ENCODE measurements at regions not wholly inside any gene's neighbourhood (a gene's known extent, or its start where the extent isn't known, plus 50 kb on each side); places are given as distances from the start of the nearest gene placed in this dataset.

DNA sequence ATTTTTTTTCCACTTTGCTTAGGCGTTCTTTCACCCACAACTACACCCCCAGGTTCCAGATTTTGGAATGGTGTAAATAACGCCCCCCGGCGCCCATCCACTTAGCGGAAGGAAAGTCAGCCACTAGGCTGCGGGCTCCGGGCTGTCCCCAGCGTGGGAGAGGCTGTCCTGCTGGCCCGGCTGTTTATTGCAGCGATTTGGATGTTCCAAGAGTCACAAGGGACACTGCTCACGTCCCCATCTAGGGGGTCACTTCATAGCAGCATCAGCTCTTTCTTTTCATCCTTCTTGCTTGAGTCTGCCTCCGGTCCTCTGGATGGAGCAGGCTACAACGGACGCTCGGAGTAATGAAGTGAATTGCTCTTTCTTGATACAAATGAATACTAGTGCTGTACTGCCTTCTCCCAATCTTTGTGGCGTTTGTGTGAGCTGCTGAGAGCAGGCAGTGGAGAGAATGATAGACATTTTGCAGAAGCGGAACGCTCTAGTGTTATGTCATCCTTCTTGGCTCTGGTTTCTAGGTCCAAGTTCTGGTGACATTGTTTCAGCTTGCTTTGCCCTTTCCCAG is 50.7 kb upstream of the PAIP2B start:
- peaks cover 8% of the 10 kb centered on the region; the same call in 1 of the 2 replicates for H3K4me1 ChIP-seq (ENCODE audit: low read length)
- no peak for TF ChIP-seq EZH2phosphoT487 (IDR thresholded peaks at IDR 0.05; ENCODE audit: low read length)
- TF ChIP-seq EZH2 (optimal IDR thresholded peaks at IDR 0.05; ENCODE audit: low read depth, low read length), result no peak
- TF ChIP-seq, protein P1, sequence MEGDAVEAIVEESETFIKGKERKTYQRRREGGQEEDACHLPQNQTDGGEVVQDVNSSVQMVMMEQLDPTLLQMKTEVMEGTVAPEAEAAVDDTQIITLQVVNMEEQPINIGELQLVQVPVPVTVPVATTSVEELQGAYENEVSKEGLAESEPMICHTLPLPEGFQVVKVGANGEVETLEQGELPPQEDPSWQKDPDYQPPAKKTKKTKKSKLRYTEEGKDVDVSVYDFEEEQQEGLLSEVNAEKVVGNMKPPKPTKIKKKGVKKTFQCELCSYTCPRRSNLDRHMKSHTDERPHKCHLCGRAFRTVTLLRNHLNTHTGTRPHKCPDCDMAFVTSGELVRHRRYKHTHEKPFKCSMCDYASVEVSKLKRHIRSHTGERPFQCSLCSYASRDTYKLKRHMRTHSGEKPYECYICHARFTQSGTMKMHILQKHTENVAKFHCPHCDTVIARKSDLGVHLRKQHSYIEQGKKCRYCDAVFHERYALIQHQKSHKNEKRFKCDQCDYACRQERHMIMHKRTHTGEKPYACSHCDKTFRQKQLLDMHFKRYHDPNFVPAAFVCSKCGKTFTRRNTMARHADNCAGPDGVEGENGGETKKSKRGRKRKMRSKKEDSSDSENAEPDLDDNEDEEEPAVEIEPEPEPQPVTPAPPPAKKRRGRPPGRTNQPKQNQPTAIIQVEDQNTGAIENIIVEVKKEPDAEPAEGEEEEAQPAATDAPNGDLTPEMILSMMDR (IDR thresholded peaks at IDR 0.05; ENCODE audit: low read length), result peak; percentile 50
- H3K4me3 ChIP-seq (ENCODE audit: low read length), result peak overlapping the region; percentile 78
- H3F3A ChIP-seq (ENCODE audit: insufficient read depth, low read length), result peaks cover 9% of the 10 kb centered on the region; the same call in 1 of the 2 replicates
- H3K4me2 ChIP-seq (ENCODE audit: low read depth, low read length), result peak overlapping the region; percentile 78
- DNase-seq, result peak; percentile 52
- H3K9me2 ChIP-seq (replicated peaks; ENCODE audit: insufficient read depth, low read length), result no peaks in the 10 kb centered on the region
- H3K36me3 ChIP-seq (replicated peaks; ENCODE audit: insufficient read depth, low read length), result no peaks in the 10 kb centered on the region
- H3K79me2 ChIP-seq (ENCODE audit: low read length), result peaks cover 28% of the 10 kb centered on the region
- no peaks in the 10 kb centered on the region for H3K9me3 ChIP-seq (replicated peaks; ENCODE audit: insufficient read depth, low read length)
- H4K20me1 ChIP-seq (ENCODE audit: insufficient read depth, low read length), result no peaks in the 10 kb centered on the region
- no peaks in the 10 kb centered on the region for H3K27me3 ChIP-seq (replicated peaks; ENCODE audit: insufficient read depth, low read length)
- H3K27ac ChIP-seq (ENCODE audit: low read length), result no peak overlapping the region
- H2AFZ ChIP-seq (ENCODE audit: low read length), result peak overlapping the region; percentile 72
- peak overlapping the region; percentile 53; the same call in 1 of the 2 replicates for H3K9ac ChIP-seq (ENCODE audit: low read length)

DNA sequence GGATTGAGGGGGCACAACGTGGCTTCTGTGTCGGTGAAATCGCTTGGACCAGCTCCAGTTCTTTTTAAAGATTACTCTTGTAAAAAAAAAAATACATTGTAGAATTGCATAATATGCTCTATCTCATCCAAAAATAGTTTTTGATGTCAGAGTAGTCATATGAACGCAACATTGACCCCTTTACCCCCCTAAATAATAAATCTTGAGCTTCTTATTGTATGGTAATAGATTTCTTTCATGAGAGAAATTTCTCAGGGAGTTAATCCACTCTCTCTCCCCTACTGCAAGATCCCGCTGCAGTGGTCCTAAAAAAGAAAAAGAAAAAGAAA is 50.2 kb upstream of the PAIP2B start:
- Histone ChIP-seq H3K4me1 (ENCODE audit: low read length) (peaks cover 8% of the 10 kb centered on the region; the same call in 1 of the 2 replicates), H3K27me3 (replicated peaks; ENCODE audit: insufficient read depth, low read length) (no peaks in the 10 kb centered on the region), H4K20me1 (ENCODE audit: insufficient read depth, low read length) (no peaks in the 10 kb centered on the region), H3K27ac (ENCODE audit: low read length) (peak overlapping the region; percentile 32; the same call in 1 of the 2 replicates), H3K9me3 (replicated peaks; ENCODE audit: insufficient read depth, low read length) (no peaks in the 10 kb centered on the region), H3K9ac (ENCODE audit: low read length) (peak overlapping the region; percentile 53; the same call in 1 of the 2 replicates), H3K9me2 (replicated peaks; ENCODE audit: insufficient read depth, low read length) (no peaks in the 10 kb centered on the region), H3K4me2 (ENCODE audit: low read depth, low read length) (peak overlapping the region; percentile 78), H3K36me3 (replicated peaks; ENCODE audit: insufficient read depth, low read length) (no peaks in the 10 kb centered on the region), H2AFZ (ENCODE audit: low read length) (peak overlapping the region; percentile 72), H3K4me3 (ENCODE audit: low read length) (peak overlapping the region; percentile 78), H3F3A (ENCODE audit: insufficient read depth, low read length) (peaks cover 9% of the 10 kb centered on the region; the same call in 1 of the 2 replicates), H3K79me2 (ENCODE audit: low read length) (peaks cover 28% of the 10 kb centered on the region)
- DNase-seq, result no peak
- TF ChIP-seq EZH2 (optimal IDR thresholded peaks at IDR 0.05; ENCODE audit: low read depth, low read length), result no peak
- TF ChIP-seq EZH2phosphoT487 (IDR thresholded peaks at IDR 0.05; ENCODE audit: low read length), result no peak
- TF ChIP-seq, protein P1 (IDR thresholded peaks at IDR 0.05; ENCODE audit: low read length), result no peak

DNA sequence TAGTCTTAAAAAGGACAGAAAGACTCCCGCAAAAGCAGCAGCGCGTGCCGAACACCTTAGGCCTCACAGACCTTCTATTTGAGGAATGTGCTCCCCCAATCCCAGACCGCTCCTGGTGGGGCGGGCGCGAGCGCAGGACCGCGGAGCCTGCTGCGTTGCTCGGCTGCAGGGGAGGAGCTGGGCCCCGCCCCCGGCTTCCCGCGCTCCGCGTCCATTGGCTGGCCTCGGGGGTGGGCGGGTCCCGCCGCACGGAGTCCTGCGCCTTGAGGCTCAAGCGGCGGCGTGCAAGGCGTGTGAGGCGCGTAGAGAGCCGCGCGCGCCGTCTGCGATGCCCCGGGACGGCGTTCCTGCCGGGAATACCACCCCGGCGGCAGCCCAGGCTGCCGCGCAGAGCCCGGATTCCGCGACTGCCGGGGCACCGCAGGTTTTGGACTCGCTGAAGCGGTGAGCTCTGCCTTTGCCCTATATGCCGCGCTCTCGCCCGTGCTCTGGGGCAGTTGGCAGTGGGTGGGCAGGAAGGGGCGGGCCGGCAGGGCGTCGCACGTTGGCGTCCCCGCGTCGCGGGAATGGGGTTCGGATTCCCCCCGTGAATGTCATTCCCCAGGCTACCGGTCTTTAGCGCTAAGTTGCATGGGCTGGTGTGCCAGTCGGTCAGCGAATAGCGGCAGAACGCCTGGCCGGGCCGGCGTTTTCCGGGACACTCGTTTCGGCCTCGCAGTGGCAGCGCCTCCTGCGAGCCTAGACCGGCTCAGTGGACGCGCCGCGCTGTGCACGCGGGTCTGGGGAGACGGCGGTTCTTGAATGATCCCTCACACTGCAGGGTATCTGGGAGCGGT is 49.6 kb upstream of the PAIP2B start:
- Histone ChIP-seq H3K4me1 (ENCODE audit: low read length) (peaks cover 8% of the 10 kb centered on the region; the same call in 1 of the 2 replicates), H3F3A (ENCODE audit: insufficient read depth, low read length) (peaks cover 9% of the 10 kb centered on the region; the same call in 1 of the 2 replicates), H3K4me3 (ENCODE audit: low read length) (peak overlapping the region; percentile 78), H4K20me1 (ENCODE audit: insufficient read depth, low read length) (no peaks in the 10 kb centered on the region), H3K9me3 (replicated peaks; ENCODE audit: insufficient read depth, low read length) (no peaks in the 10 kb centered on the region), H3K27me3 (replicated peaks; ENCODE audit: insufficient read depth, low read length) (no peaks in the 10 kb centered on the region), H3K4me2 (ENCODE audit: low read depth, low read length) (peak overlapping the region; percentile 78), H2AFZ (ENCODE audit: low read length) (peak overlapping the region; percentile 75), H3K79me2 (ENCODE audit: low read length) (peaks cover 28% of the 10 kb centered on the region), H3K36me3 (replicated peaks; ENCODE audit: insufficient read depth, low read length) (no peaks in the 10 kb centered on the region), H3K9ac (ENCODE audit: low read length) (peak overlapping the region; percentile 53; the same call in 1 of the 2 replicates), H3K9me2 (replicated peaks; ENCODE audit: insufficient read depth, low read length) (no peaks in the 10 kb centered on the region), H3K27ac (ENCODE audit: low read length) (peak overlapping the region; percentile 32; the same call in 1 of the 2 replicates)
- TF ChIP-seq EZH2 (optimal IDR thresholded peaks at IDR 0.05; ENCODE audit: low read depth, low read length) (no peak), EZH2phosphoT487 (IDR thresholded peaks at IDR 0.05; ENCODE audit: low read length) (no peak)
- TF ChIP-seq, protein P1 (IDR thresholded peaks at IDR 0.05; ENCODE audit: low read length), result no peak
- peak; percentile 93 for DNase-seq

All from MM.1S (cell line).